Spleen (tissue), 11 donors: ENCODE measurements at regions not wholly inside any gene's neighbourhood (a gene's known extent, or its start where the extent isn't known, plus 50 kb on each side); places are given as distances from the start of the nearest gene placed in this dataset.

Source experiments
- DNase-seq: peaks from one replicate; pipeline ENCODE4 v3.0.0-alpha.2; 2020
- H3K27ac ChIP-seq, 8 donors: fragments of 200-600 bp; sonication (generic) in 7 of 8; 1 replicate in 4 of 8; 2 replicates in 4 of 8; pipeline versions ENCODE4 v1.5.0 to v1.8.0; 2016 to 2021; ENCODE audit warnings: inconsistent platforms in 4 of 8, mild to moderate bottlenecking in 4 of 8, moderate library complexity in 1 of 8
- H3K27me3 ChIP-seq, 7 donors: fragments of 200-600 bp; sonication (generic) in 6 of 7; replicated peaks in 1 of 7; 1 replicate in 4 of 7; 2 replicates in 3 of 7; pipeline versions ENCODE4 v1.5.0 to v1.8.0; 2016 to 2021; ENCODE audit warnings: inconsistent platforms in 3 of 7, mild to moderate bottlenecking in 1 of 7
- H3K36me3 ChIP-seq, 6 donors: fragments of 200-600 bp; sonication (generic) in 5 of 6; 1 replicate in 4 of 6; 2 replicates in 2 of 6; pipeline versions ENCODE4 v1.5.0 to v1.8.0; 2016 to 2021; ENCODE audit warnings: inconsistent platforms in 2 of 6
- H3K4me1 ChIP-seq, 6 donors: fragments of 200-600 bp; sonication (generic) in 5 of 6; 1 replicate in 3 of 6; 2 replicates in 3 of 6; pipeline versions ENCODE4 v1.5.0 to v1.8.0; 2016 to 2021; ENCODE audit warnings: inconsistent platforms in 3 of 6
- H3K4me3 ChIP-seq, 8 donors: fragments of 200-600 bp; sonication (generic) in 7 of 8; 1 replicate in 4 of 8; 2 replicates in 4 of 8; pipeline versions ENCODE4 v1.5.0 to v1.8.0; 2016 to 2021; ENCODE audit warnings: inconsistent platforms in 4 of 8, mild to moderate bottlenecking in 4 of 8, moderate library complexity in 2 of 8
- H3K9me3 ChIP-seq, 8 donors: fragments of 200-600 bp; sonication (generic) in 7 of 8; 1 replicate in 4 of 8; 2 replicates in 4 of 8; pipeline versions ENCODE4 v1.5.0 to v1.8.0; 2016 to 2021; ENCODE audit warnings: inconsistent platforms in 4 of 8
- CTCF ChIP-seq, 11 experiments: fragments of 200-600 bp in 7 of 11; fragments of 450-650 bp in 4 of 11; sonication (generic) in 4 of 11; IDR thresholded peaks in 8 of 11; conservative IDR thresholded peaks in 3 of 11; 1 replicate in 7 of 11; 2 replicates in 4 of 11; pipeline versions ENCODE4 v1.4.0 to v1.8.0; 2016 to 2021; ENCODE audit warnings: antibody characterized with exemption in 11 of 11, inconsistent platforms in 4 of 11, mild to moderate bottlenecking in 1 of 11
- POLR2A ChIP-seq, 3 donors: fragments of 450-650 bp; IDR thresholded peaks; one replicate each; pipeline ENCODE4 v1.5.1; 2017; ENCODE audit warnings: antibody characterized with exemption in 3 of 3, mild to moderate bottlenecking in 1 of 3
- POLR2AphosphoS5 ChIP-seq, 3 donors: sonication (generic); formaldehyde crosslinking; IDR thresholded peaks; one replicate each; pipeline ENCODE4 v1.5.1; 2017; ENCODE audit warnings: antibody characterized with exemption in 3 of 3
- WGBS, 5 donors: extraction: QIAGEN DNeasy Blood & Tissue Kit in 3 of 5; methylation state at CpG; one replicate each; pipeline versions ENCODE4 v1.1.5 to v1.1.7; 2013 to 2018; 5-methylcytosine and 5-hydroxymethylcytosine counted together
- intact Hi-C: fragments of 100-400 bp; cut with DNase I; formaldehyde crosslinking; loops from one replicate; pipeline ENCODE4 v1.15.0; 2023; ENCODE audit warnings: low total_unique reads
- donor health status: healthy with polysubstance abuse.
- donor health status: DM: no; HTN: no; CAD: no; lungs with moderate emphysema.
- donor health status: DM: no; HTN: no; CAD: no.
- donor health status: Bipolar disorder and iron deficiency.
- donor health status: healthy.
- donor health status: DM: no; HTN: no; CAD: no.
- donor health status: DM: yes; HTN: yes; CAD: no.

- H3K27me3 ChIP-seq: no peaks in the 10 kb centered on the region
- TF ChIP-seq POLR2AphosphoS5 (IDR thresholded peaks at IDR 0.05) (no peak), CTCF (IDR thresholded peaks at IDR 0.05 in 8 of 11, conservative IDR thresholded peaks at IDR 0.05 in 3 of 11) (no peak)
- H3K9me3 ChIP-seq: no peaks in the 10 kb centered on the region
- 75 to 85% (median 82%) methylated on average over 4 of the region's 4 CpGs for WGBS, 5 donors
- DNase-seq: no peak
- H3K4me3 ChIP-seq: no peak overlapping the region
- no peaks in the 10 kb centered on the region for H3K4me1 ChIP-seq
- H3K27ac ChIP-seq: no peak overlapping the region
- no peaks in the 10 kb centered on the region for H3K36me3 ChIP-seq
- intact Hi-C loops: no loop called here
Measured at GRCh38 chr2:122203523-122203922, 448.1 kb downstream of the TSN start.

DNA sequence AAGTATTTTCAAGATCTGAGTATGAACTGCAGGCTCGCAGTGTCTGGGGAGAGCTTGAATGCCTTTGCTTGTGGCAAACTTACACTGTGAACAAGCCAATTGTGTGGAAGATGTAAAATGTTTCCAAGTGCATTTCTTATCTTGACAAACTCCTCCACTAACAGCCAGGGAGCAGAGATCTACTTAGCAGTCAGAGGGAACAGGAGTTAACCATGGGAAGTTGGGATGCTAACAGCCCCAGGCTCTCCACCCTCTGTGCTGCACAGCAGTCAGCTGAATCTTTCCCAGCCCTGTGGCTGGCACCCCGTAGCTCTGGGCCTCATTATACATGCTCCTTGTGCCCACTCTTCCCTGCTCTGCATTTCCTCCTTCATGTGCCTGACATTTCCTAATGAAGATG is 450.2 kb downstream of the TSN start:
- Histone ChIP-seq H3K4me3 (no peak overlapping the region), H3K27me3 (no peaks in the 10 kb centered on the region), H3K36me3 (no peaks in the 10 kb centered on the region), H3K4me1 (no peaks in the 10 kb centered on the region), H3K9me3 (no peaks in the 10 kb centered on the region), H3K27ac (no peak overlapping the region)
- DNase-seq: no peak
- intact Hi-C loops: no loop called here
- no peak for TF ChIP-seq POLR2A (IDR thresholded peaks at IDR 0.05)
- no peak for TF ChIP-seq POLR2AphosphoS5 (IDR thresholded peaks at IDR 0.05)
- TF ChIP-seq CTCF (IDR thresholded peaks at IDR 0.05 in 8 of 11, conservative IDR thresholded peaks at IDR 0.05 in 3 of 11): no peak
- WGBS, 5 donors: 56 to 84% (median 76%) methylated on average over 2 of the region's 2 CpGs

GRCh38 chr2:122206101-122206500 is 450.6 kb downstream of the TSN start:
- H3K9me3 ChIP-seq: no peaks in the 10 kb centered on the region
- no peak overlapping the region for H3K27ac ChIP-seq
- no peaks in the 10 kb centered on the region for H3K36me3 ChIP-seq
- intact Hi-C loops: no loop called here
- H3K4me1 ChIP-seq: no peaks in the 10 kb centered on the region
- TF ChIP-seq CTCF (IDR thresholded peaks at IDR 0.05 in 8 of 11, conservative IDR thresholded peaks at IDR 0.05 in 3 of 11): no peak
- no peak for TF ChIP-seq POLR2AphosphoS5 (IDR thresholded peaks at IDR 0.05)
- no peak for TF ChIP-seq POLR2A (IDR thresholded peaks at IDR 0.05)
- DNase-seq: no peak
- no peak overlapping the region for H3K4me3 ChIP-seq
- 85 to 95% (median 90%) methylated on average over 3 of the region's 3 CpGs for WGBS, 5 donors
- H3K27me3 ChIP-seq: no peaks in the 10 kb centered on the region

DNA sequence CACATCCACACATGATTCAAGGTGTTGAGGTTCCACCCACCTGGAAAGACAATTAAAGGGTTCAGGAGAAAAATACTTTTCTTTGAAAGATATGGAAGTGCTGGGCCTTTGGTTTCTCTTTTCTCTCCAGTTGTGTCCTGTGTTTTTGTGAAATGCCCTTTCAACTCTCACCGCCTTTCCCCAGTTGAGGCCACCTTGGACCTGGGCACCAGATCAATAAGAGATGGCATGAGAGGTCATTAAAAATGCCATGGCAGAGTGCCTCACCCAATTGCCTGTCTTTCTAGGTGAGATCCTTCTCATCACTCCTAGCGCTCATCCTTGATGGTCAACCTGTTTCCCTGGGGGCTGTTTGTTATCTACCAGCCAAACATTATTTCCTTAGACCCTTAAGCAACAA is 453.9 kb downstream of the TSN start:
- 87 to 98% (median 97%) methylated on average over 2 of the region's 2 CpGs for WGBS, 5 donors
- Histone ChIP-seq H3K36me3 (no peaks in the 10 kb centered on the region), H3K4me3 (no peak overlapping the region), H3K27ac (no peak overlapping the region), H3K27me3 (no peaks in the 10 kb centered on the region), H3K4me1 (no peaks in the 10 kb centered on the region), H3K9me3 (no peaks in the 10 kb centered on the region)
- no peak for DNase-seq
- intact Hi-C loops: no loop called here
- TF ChIP-seq CTCF (IDR thresholded peaks at IDR 0.05 in 8 of 11, conservative IDR thresholded peaks at IDR 0.05 in 3 of 11) (no peak), POLR2AphosphoS5 (IDR thresholded peaks at IDR 0.05) (no peak), POLR2A (IDR thresholded peaks at IDR 0.05) (no peak)
